ENCODE measurements at regions not wholly inside any gene's neighbourhood (a gene's known extent, or its start where the extent isn't known, plus 50 kb on each side); places are given as distances from the start of the nearest gene placed in this dataset.

- ChIA-PET POLR2A (ENCODE audit: unreplicated experiment) (no interaction called here), CTCF (no interaction called here)
- H2BK20ac ChIP-seq (ENCODE audit: low read depth, low read length): no peak overlapping the region
- H3K27me3 ChIP-seq (ENCODE audit: control insufficient read depth, insufficient read depth, low read length): no peaks in the 10 kb centered on the region
- in situ Hi-C loops (cut with MboI; ENCODE audit: low sequenced_read_pairs) (no loop called here), dilution Hi-C loops (cut with HindIII; ENCODE audit: low sequenced_read_pairs, unreplicated experiment) (no loop called here), intact Hi-C loops (cut with micrococcal nuclease) (no loop called here)
- H2AK9ac ChIP-seq (replicated peaks; ENCODE audit: low read depth, low read length, poor library complexity): no peak overlapping the region
- BruUV-seq (replicated peaks): no TSS peak
- H3K9me1 ChIP-seq (ENCODE audit: insufficient read depth, low read length): no peaks in the 10 kb centered on the region
- ATAC-seq (ENCODE audit: low read depth) (no peak), DNase-seq (no peak)
- no peak overlapping the region for H3K27ac ChIP-seq (ENCODE audit: insufficient read depth, low read length)
- no peaks in the 10 kb centered on the region for H3K36me3 ChIP-seq (ENCODE audit: control insufficient read depth, insufficient read depth, low read length)
- no peaks in the 10 kb centered on the region for H3K79me1 ChIP-seq (ENCODE audit: low read depth in 1 of 2, low read length in 2 of 2)
- H3K18ac ChIP-seq (ENCODE audit: low read depth, low read length): no peak overlapping the region
- no peak overlapping the region for H3K4ac ChIP-seq (ENCODE audit: low read depth, low read length)
- H3K4me1 ChIP-seq (ENCODE audit: control insufficient read depth, insufficient read depth, low read length): no peaks in the 10 kb centered on the region
- no peak overlapping the region for H3K14ac ChIP-seq (replicated peaks; ENCODE audit: low read depth, low read length)
- no peak overlapping the region for H2BK120ac ChIP-seq (ENCODE audit: low read depth, low read length)
- H4K5ac ChIP-seq (ENCODE audit: low read depth, low read length): no peak overlapping the region
- no peak overlapping the region for H3K4me2 ChIP-seq (ENCODE audit: low read depth, low read length)
- no peaks in the 10 kb centered on the region for H4K20me1 ChIP-seq (ENCODE audit: insufficient read depth, low read length)
- no peak overlapping the region for H4K91ac ChIP-seq (ENCODE audit: insufficient read depth, low read depth, low read length)
- H3K23ac ChIP-seq (ENCODE audit: low read depth, low read length): no peak overlapping the region
- no peak for TF ChIP-seq RCOR1 (IDR thresholded peaks at IDR 0.05; ENCODE audit: insufficient replicate concordance, low read length)
- TF ChIP-seq CTCF (conservative IDR thresholded peaks at IDR 0.05; ENCODE audit: low read depth, low read length): no peak
- TF ChIP-seq SMC3 (IDR thresholded peaks at IDR 0.05; ENCODE audit: low read depth, low read length): no peak
- TF ChIP-seq NFE2L2 (IDR thresholded peaks at IDR 0.05; ENCODE audit: low read depth, low read length): no peak
- TF ChIP-seq USF2 (IDR thresholded peaks at IDR 0.05; ENCODE audit: low read depth, low read length): no peak
- no peak for TF ChIP-seq MAFK (IDR thresholded peaks at IDR 0.05; ENCODE audit: low read depth, low read length)
- TF ChIP-seq BHLHE40 (IDR thresholded peaks at IDR 0.05; ENCODE audit: low read depth, low read length): no peak
- TF ChIP-seq POLR2A (IDR thresholded peaks at IDR 0.05; ENCODE audit: low read depth, low read length): no peak
- TF ChIP-seq FOS (IDR thresholded peaks at IDR 0.05; ENCODE audit: low read depth, low read length): no peak
- TF ChIP-seq MAZ (IDR thresholded peaks at IDR 0.05; ENCODE audit: borderline replicate concordance, low read depth, low read length): no peak
- TF ChIP-seq MXI1 (IDR thresholded peaks at IDR 0.05; ENCODE audit: borderline replicate concordance, low read depth, low read length): no peak
- TF ChIP-seq CEBPB (IDR thresholded peaks at IDR 0.05; ENCODE audit: low read depth, low read length): no peak
- TF ChIP-seq CHD1 (IDR thresholded peaks at IDR 0.05; ENCODE audit: low read depth, low read length): no peak
- TF ChIP-seq RAD21 (IDR thresholded peaks at IDR 0.05; ENCODE audit: low read length): no peak
- no peak for TF ChIP-seq RFX5 (IDR thresholded peaks at IDR 0.05; ENCODE audit: low read depth, low read length)
- no peak for TF ChIP-seq ELK1 (IDR thresholded peaks at IDR 0.05; ENCODE audit: borderline replicate concordance, low read depth, low read length)
- H3K4me3 ChIP-seq (ENCODE audit: insufficient read depth, low read depth, low read length): no peak overlapping the region
- no peak overlapping the region for H2BK5ac ChIP-seq (ENCODE audit: low read depth, low read length, poor library complexity, severe bottlenecking)
- no peak overlapping the region for H3K9ac ChIP-seq (ENCODE audit: low read depth, low read length)
- H2BK15ac ChIP-seq (ENCODE audit: low read depth, low read length): no peak overlapping the region
- H3K9me3 ChIP-seq (ENCODE audit: control insufficient read depth, insufficient read depth, low read length): peaks cover 8% of the 10 kb centered on the region
- H2AFZ ChIP-seq (replicated peaks; ENCODE audit: low read length, poor library complexity): no peak overlapping the region
- H2AK5ac ChIP-seq (ENCODE audit: low read depth, low read length): no peak overlapping the region
- H3K56ac ChIP-seq (ENCODE audit: extremely low read depth, insufficient read depth, low read length): no peak overlapping the region
- no peak overlapping the region for H4K8ac ChIP-seq (ENCODE audit: low read depth in 2 of 2, low read length in 2 of 2)
These were observed 396.3 kb upstream of the POM121L12 start for GRCh38 chr7:52639126-52639525.
